Caco-2 (cell line): ENCODE measurements at regions not wholly inside any gene's neighbourhood (a gene's known extent, or its start where the extent isn't known, plus 50 kb on each side); places are given as distances from the start of the nearest gene placed in this dataset.

Experiments
- BruUV-seq: library from RNA; stranded (reverse); fragments of 400-500 nt; replicated peaks from 2 replicates; lab custom pipeline; 2021; lab: Mats Ljungman, UMichigan
- CTCF ChIA-PET: fragments of 300-600 bp; sonication (Branson Sonifier 250); formaldehyde crosslinking; loops from one replicate; lab custom pipeline; 2022; ENCODE audit warnings: antibody characterized with exemption; lab: Charles Lee
- POLR2A ChIA-PET: fragments of 300-600 bp; sonication (Branson Sonifier 250); formaldehyde crosslinking; loops from one replicate; lab custom pipeline; 2022; ENCODE audit warnings: antibody characterized with exemption; lab: Charles Lee
- DNase-seq, 2 experiments: peaks; one replicate each; pipeline versions ENCODE4 v3.0.0 to v3.0.0-alpha.2; 2020 to 2022
- H3K27me3 ChIP-seq: replicated peaks from 2 replicates; pipeline ENCODE4 v1.6.0; 2011; ENCODE audit warnings: low read length; ENCODE audit not compliant: control insufficient read depth, insufficient read depth
- H3K36me3 ChIP-seq: 2 replicates; pipeline ENCODE4 v1.5.1; 2011; ENCODE audit warnings: low read length; ENCODE audit not compliant: control insufficient read depth, insufficient read depth
- H3K4me1 ChIP-seq: fragments of 250-450 bp; sonication (Bioruptor Pico); 2 replicates; pipeline ENCODE4 v1.5.1; 2020; ENCODE audit warnings: mild to moderate bottlenecking
- H3K4me3 ChIP-seq: 2 replicates; pipeline ENCODE4 v1.5.1; 2011; ENCODE audit warnings: low read depth, mild to moderate bottlenecking, control low read depth, low read length
- H3K9me3 ChIP-seq: fragments of 250-450 bp; sonication (Bioruptor Pico); 2 replicates; pipeline ENCODE4 v1.5.1; 2020; ENCODE audit warnings: mild to moderate bottlenecking, moderate library complexity
- H3K27ac Mint-ChIP-seq: one replicate; pipeline ENCODE4 v1.8.0; 2022; ENCODE audit warnings: mixed read lengths; ENCODE audit not compliant: unreplicated experiment
- H3K27me3 Mint-ChIP-seq: one replicate; pipeline ENCODE4 v1.8.0; 2022; ENCODE audit warnings: mixed read lengths; ENCODE audit not compliant: insufficient read depth, unreplicated experiment
- H3K36me3 Mint-ChIP-seq: one replicate; pipeline ENCODE4 v1.8.0; 2022; ENCODE audit warnings: mild to moderate bottlenecking, mixed read lengths; ENCODE audit not compliant: insufficient read depth, unreplicated experiment
- H3K4me1 Mint-ChIP-seq: one replicate; pipeline ENCODE4 v1.8.0; 2022; ENCODE audit warnings: low read depth, mixed read lengths; ENCODE audit not compliant: unreplicated experiment
- H3K4me3 Mint-ChIP-seq: one replicate; pipeline ENCODE4 v1.8.0; 2022; ENCODE audit warnings: mild to moderate bottlenecking, moderate library complexity, mixed read lengths; ENCODE audit not compliant: unreplicated experiment
- H3K9me3 Mint-ChIP-seq: one replicate; pipeline ENCODE4 v1.8.0; 2022; ENCODE audit warnings: mixed read lengths; ENCODE audit not compliant: unreplicated experiment
- CTCF ChIP-seq, 2 experiments: fragments of 200-600 bp in 1 of 2; IDR thresholded peaks; 1 replicate in 1 of 2; 2 replicates in 1 of 2; pipeline versions ENCODE4 v1.5.1 to v1.8.0; 2011 to 2022; ENCODE audit warnings: antibody characterized with exemption in 1 of 2, control low read depth in 1 of 2, inconsistent platforms in 1 of 2, low read depth in 1 of 2, low read length in 1 of 2, mild to moderate bottlenecking in 1 of 2, moderate library complexity in 1 of 2; ENCODE audit not compliant: insufficient read depth in 1 of 2, severe bottlenecking in 1 of 2, unreplicated experiment in 1 of 2
- intact Hi-C: fragments of 100-400 bp; cut with micrococcal nuclease; formaldehyde crosslinking; loops from one replicate; pipeline ENCODE4 v1.10.0; 2022; ENCODE audit not compliant: unreplicated experiment

- Histone ChIP-seq H3K4me1 (no peaks in the 10 kb centered on the region), H3K36me3 (no peaks in the 10 kb centered on the region), H3K9me3 (no peaks in the 10 kb centered on the region), H3K27me3 (no peaks in the 10 kb centered on the region), H3K4me3 (no peak overlapping the region)
- H3K36me3 Mint-ChIP-seq, result no peaks in the 10 kb centered on the region
- TF ChIP-seq CTCF (IDR thresholded peaks at IDR 0.05; ENCODE audit: insufficient read depth in 1 of 2, low read depth in 1 of 2, low read length in 1 of 2, severe bottlenecking in 1 of 2, unreplicated experiment in 1 of 2), result no peak
- no peak for DNase-seq
- intact Hi-C loops, result no loop called here
- no peaks in the 10 kb centered on the region for H3K9me3 Mint-ChIP-seq
- H3K27ac Mint-ChIP-seq, result no peak overlapping the region
- ChIA-PET CTCF (no interaction called here), POLR2A (no interaction called here)
- no peak overlapping the region for H3K4me3 Mint-ChIP-seq
- no TSS peak for BruUV-seq
- H3K4me1 Mint-ChIP-seq, result no peaks in the 10 kb centered on the region
- no peaks in the 10 kb centered on the region for H3K27me3 Mint-ChIP-seq
Observed at GRCh38 chr6:156053626-156054025, 598.0 kb upstream of the NOX3 start.

DNA sequence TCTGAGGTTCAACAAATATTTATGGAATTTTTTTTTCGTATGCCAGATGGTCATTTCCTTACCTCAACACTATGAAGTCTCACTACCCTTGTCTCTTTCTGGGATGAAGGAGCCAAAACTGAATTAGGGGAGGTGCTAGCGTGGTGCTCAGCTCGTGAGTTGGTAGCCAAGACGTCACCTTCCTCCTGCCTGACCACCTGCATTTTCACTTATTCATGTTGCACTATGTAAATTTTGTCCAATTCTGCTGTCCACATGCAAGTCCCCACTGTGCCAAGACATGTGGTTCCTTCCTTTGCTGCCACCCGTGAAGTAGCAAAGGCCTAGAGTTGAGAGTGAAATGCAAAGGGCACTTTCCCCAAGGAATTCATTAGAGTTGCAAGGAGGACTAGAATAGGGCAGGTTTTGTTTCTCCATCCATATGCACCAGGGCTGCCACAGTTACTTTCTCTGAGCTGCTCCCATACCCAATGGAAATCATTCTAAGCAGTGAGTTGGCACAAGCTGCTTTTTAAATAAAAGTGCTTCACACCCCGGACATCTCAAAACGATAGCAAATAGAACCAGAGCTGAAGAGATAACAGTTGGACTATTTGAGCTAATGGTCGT, 591.3 kb upstream of the NOX3 start:
- no peaks in the 10 kb centered on the region for H3K9me3 ChIP-seq
- H3K4me3 Mint-ChIP-seq, result no peak overlapping the region
- H3K4me1 ChIP-seq, result no peaks in the 10 kb centered on the region
- H3K27me3 Mint-ChIP-seq, result no peaks in the 10 kb centered on the region
- BruUV-seq, result no TSS peak
- H3K36me3 ChIP-seq, result no peaks in the 10 kb centered on the region
- ChIA-PET POLR2A (no interaction called here), CTCF (no interaction called here)
- H3K36me3 Mint-ChIP-seq, result no peaks in the 10 kb centered on the region
- TF ChIP-seq CTCF (IDR thresholded peaks at IDR 0.05; ENCODE audit: insufficient read depth in 1 of 2, low read depth in 1 of 2, low read length in 1 of 2, severe bottlenecking in 1 of 2, unreplicated experiment in 1 of 2), result no peak
- intact Hi-C loops, result no loop called here
- no peak overlapping the region for H3K4me3 ChIP-seq
- no peaks in the 10 kb centered on the region for H3K27me3 ChIP-seq
- no peaks in the 10 kb centered on the region for H3K4me1 Mint-ChIP-seq
- H3K9me3 Mint-ChIP-seq, result peaks cover 6% of the 10 kb centered on the region
- no peak for DNase-seq
- no peak overlapping the region for H3K27ac Mint-ChIP-seq

- peaks cover 6% of the 10 kb centered on the region for H3K9me3 Mint-ChIP-seq
- H3K36me3 Mint-ChIP-seq, result no peaks in the 10 kb centered on the region
- H3K36me3 ChIP-seq, result no peaks in the 10 kb centered on the region
- intact Hi-C loops, result no loop called here
- no peak overlapping the region for H3K4me3 ChIP-seq
- POLR2A ChIA-PET, result no interaction called here
- no peaks in the 10 kb centered on the region for H3K4me1 ChIP-seq
- no peak overlapping the region for H3K4me3 Mint-ChIP-seq
- H3K27ac Mint-ChIP-seq, result no peak overlapping the region
- BruUV-seq, result no TSS peak
- CTCF ChIA-PET, result no interaction called here
- H3K9me3 ChIP-seq, result no peaks in the 10 kb centered on the region
- no peaks in the 10 kb centered on the region for H3K4me1 Mint-ChIP-seq
- no peak for TF ChIP-seq CTCF (IDR thresholded peaks at IDR 0.05; ENCODE audit: insufficient read depth in 1 of 2, low read depth in 1 of 2, low read length in 1 of 2, severe bottlenecking in 1 of 2, unreplicated experiment in 1 of 2)
- DNase-seq, result no peak
- H3K27me3 Mint-ChIP-seq, result no peaks in the 10 kb centered on the region
- H3K27me3 ChIP-seq, result no peaks in the 10 kb centered on the region
Observed at GRCh38 chr6:156046268-156046665, 590.6 kb upstream of the NOX3 start.
